ENCODE measurements at regions not wholly inside any gene's neighbourhood (a gene's known extent, or its start where the extent isn't known, plus 50 kb on each side); places are given as distances from the start of the nearest gene placed in this dataset.

DNA sequence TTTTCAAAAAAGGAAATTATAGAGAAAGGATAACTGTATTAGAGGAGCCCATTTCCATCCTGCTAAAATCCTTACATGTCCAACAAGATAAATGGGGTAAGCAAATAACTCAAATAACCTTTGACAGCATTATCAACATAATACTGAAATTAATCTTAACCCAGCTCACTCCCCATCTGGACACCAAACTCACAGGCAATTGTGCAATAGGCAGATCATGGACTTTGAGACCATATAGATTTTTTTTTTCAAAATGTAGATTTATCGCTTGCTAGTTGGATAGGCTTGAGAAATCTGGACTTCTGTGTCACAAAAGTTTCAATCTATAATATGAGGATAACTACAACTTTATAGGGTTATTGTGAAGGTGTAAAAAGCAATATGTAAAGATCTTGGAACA lies 134.4 kb upstream of the ASCC3 start:
- Histone ChIP-seq H3K27me3 (no peaks in the 10 kb centered on the region), H3K4me1 (no peaks in the 10 kb centered on the region), H3K36me3 (no peaks in the 10 kb centered on the region), H3K9me3 (no peaks in the 10 kb centered on the region), H3K4me3 (no peak overlapping the region), H3K27ac (replicated peaks in 1 of 4) (no peak overlapping the region)
- no peak for TF ChIP-seq EP300 (IDR thresholded peaks at IDR 0.05)
- no peak for TF ChIP-seq POLR2AphosphoS5 (IDR thresholded peaks at IDR 0.05)
- TF ChIP-seq CTCF (IDR thresholded peaks at IDR 0.05), result no peak
- TF ChIP-seq POLR2A (IDR thresholded peaks at IDR 0.05; ENCODE audit: low read depth), result no peak
- intact Hi-C loops (cut with DNase I), result no loop called here
- no peak for DNase-seq (ENCODE audit: extremely low spot score)
- 93% methylated on average over 1 of the region's 1 CpG for WGBS

- TF ChIP-seq POLR2AphosphoS5 (IDR thresholded peaks at IDR 0.05), result no peak
- TF ChIP-seq POLR2A (IDR thresholded peaks at IDR 0.05; ENCODE audit: low read depth), result no peak
- no peaks in the 10 kb centered on the region for H3K36me3 ChIP-seq
- H3K4me3 ChIP-seq, result no peak overlapping the region
- no peaks in the 10 kb centered on the region for H3K27me3 ChIP-seq
- intact Hi-C loops (cut with DNase I), result no loop called here
- 66% methylated on average over 3 of the region's 3 CpGs for WGBS
- DNase-seq (ENCODE audit: extremely low spot score), result no peak
- no peaks in the 10 kb centered on the region for H3K4me1 ChIP-seq
- no peak overlapping the region for H3K27ac ChIP-seq (replicated peaks in 1 of 4)
- no peaks in the 10 kb centered on the region for H3K9me3 ChIP-seq
Observed at GRCh38 chr6:101016163-101016562, 135.0 kb upstream of the ASCC3 start.

- Histone ChIP-seq H3K9me3 (no peaks in the 10 kb centered on the region), H3K4me1 (no peaks in the 10 kb centered on the region), H3K36me3 (no peaks in the 10 kb centered on the region), H3K27me3 (no peaks in the 10 kb centered on the region), H3K4me3 (no peak overlapping the region), H3K27ac (replicated peaks in 1 of 4) (no peak overlapping the region)
- WGBS, result 63% methylated on average over 3 of the region's 3 CpGs
- DNase-seq (ENCODE audit: extremely low spot score), result no peak
- TF ChIP-seq EP300 (IDR thresholded peaks at IDR 0.05) (no peak), CTCF (IDR thresholded peaks at IDR 0.05) (no peak), POLR2AphosphoS5 (IDR thresholded peaks at IDR 0.05) (no peak), POLR2A (IDR thresholded peaks at IDR 0.05; ENCODE audit: low read depth) (no peak)
- intact Hi-C loops (cut with DNase I), result no loop called here
Observed at GRCh38 chr6:101018157-101018556, 137.0 kb upstream of the ASCC3 start.

GRCh38 chr6:101021504-101021903 lies 140.4 kb upstream of the ASCC3 start:
- H3K4me3 ChIP-seq, result no peak overlapping the region
- no peaks in the 10 kb centered on the region for H3K27me3 ChIP-seq
- H3K36me3 ChIP-seq, result no peaks in the 10 kb centered on the region
- H3K9me3 ChIP-seq, result no peaks in the 10 kb centered on the region
- DNase-seq (ENCODE audit: extremely low spot score), result no peak
- H3K4me1 ChIP-seq, result no peaks in the 10 kb centered on the region
- intact Hi-C loops (cut with DNase I), result no loop called here
- no peak overlapping the region for H3K27ac ChIP-seq (replicated peaks in 1 of 4)
- TF ChIP-seq CTCF (IDR thresholded peaks at IDR 0.05) (no peak), POLR2A (IDR thresholded peaks at IDR 0.05; ENCODE audit: low read depth) (no peak), POLR2AphosphoS5 (IDR thresholded peaks at IDR 0.05) (no peak), EP300 (IDR thresholded peaks at IDR 0.05) (no peak)

DNA sequence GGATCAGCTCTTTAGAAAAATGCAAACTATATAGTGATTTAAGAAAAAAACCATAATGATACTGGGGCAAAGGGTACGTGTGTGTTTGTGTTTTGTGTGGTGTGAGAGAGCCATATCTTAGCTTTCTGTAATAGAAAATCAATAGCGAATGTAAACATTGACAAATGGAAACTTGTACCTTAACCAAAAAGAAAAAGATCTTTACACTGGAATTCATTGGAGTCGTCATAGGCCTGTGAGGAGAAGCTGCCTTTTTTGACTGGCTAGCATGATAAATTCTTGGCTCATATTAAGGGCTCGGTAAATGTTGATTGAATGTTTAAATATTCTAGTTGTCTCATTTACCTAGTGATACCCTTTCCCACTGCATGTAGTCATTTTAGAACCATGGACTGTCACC lies 161.8 kb upstream of the ASCC3 start:
- DNase-seq (ENCODE audit: extremely low spot score), result no peak
- Histone ChIP-seq H3K27me3 (no peaks in the 10 kb centered on the region), H3K27ac (replicated peaks in 1 of 4) (no peak overlapping the region), H3K4me1 (no peaks in the 10 kb centered on the region), H3K4me3 (no peak overlapping the region), H3K9me3 (no peaks in the 10 kb centered on the region), H3K36me3 (no peaks in the 10 kb centered on the region)
- intact Hi-C loops (cut with DNase I), result no loop called here
- 78% methylated on average over 4 of the region's 4 CpGs for WGBS
- TF ChIP-seq EP300 (IDR thresholded peaks at IDR 0.05), result no peak
- TF ChIP-seq POLR2A (IDR thresholded peaks at IDR 0.05; ENCODE audit: low read depth), result no peak
- TF ChIP-seq CTCF (IDR thresholded peaks at IDR 0.05), result no peak
- TF ChIP-seq POLR2AphosphoS5 (IDR thresholded peaks at IDR 0.05), result no peak
